AG09309 (cell line): ENCODE measurements at regions not wholly inside any gene's neighbourhood (a gene's known extent, or its start where the extent isn't known, plus 50 kb on each side); places are given as distances from the start of the nearest gene placed in this dataset.
"Not testable (repeated sequence)": the region's sequence is repeated elsewhere in the genome, so short reads cannot be mapped to it uniquely, and the experiment has no call there.

Source experiments
- DNase-seq: peaks from one replicate; pipeline ENCODE4 v3.0.0-alpha.2; 2010; ENCODE audit warnings: low read depth
- H3K4me3 ChIP-seq: 2 replicates; pipeline ENCODE4 v1.5.1; 2011; ENCODE audit warnings: mild to moderate bottlenecking, low read depth, low read length, moderate library complexity; ENCODE audit not compliant: control insufficient read depth
- TF ChIP-seq, protein P1 (sequence below): IDR thresholded peaks from 2 replicates; pipeline ENCODE4 v1.5.1; 2011; ENCODE audit warnings: mild to moderate bottlenecking, low read depth, low read length, inconsistent platforms; ENCODE audit not compliant: insufficient read depth, control insufficient read depth; ENCODE audit errors: missing control alignments

DNA sequence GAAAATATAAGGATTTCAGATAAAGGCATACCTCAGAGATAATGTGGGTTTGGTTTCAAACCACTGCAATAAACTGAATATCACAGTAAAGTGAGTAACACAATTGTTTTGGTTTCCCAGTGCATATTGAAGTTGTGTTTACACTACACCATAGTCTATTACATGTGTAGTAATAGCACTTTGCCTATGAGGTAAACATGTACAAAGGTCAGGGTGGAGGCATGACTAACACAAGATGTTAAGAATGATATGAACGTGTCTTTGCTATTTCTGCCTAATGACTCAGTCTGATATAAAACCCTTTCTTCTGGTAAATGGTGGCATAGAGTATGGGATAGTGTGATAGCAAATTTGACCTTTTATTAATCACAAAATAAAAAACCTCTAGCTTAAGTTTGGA is 621.5 kb upstream of the ADGRL2 start:
- TF ChIP-seq, protein P1, sequence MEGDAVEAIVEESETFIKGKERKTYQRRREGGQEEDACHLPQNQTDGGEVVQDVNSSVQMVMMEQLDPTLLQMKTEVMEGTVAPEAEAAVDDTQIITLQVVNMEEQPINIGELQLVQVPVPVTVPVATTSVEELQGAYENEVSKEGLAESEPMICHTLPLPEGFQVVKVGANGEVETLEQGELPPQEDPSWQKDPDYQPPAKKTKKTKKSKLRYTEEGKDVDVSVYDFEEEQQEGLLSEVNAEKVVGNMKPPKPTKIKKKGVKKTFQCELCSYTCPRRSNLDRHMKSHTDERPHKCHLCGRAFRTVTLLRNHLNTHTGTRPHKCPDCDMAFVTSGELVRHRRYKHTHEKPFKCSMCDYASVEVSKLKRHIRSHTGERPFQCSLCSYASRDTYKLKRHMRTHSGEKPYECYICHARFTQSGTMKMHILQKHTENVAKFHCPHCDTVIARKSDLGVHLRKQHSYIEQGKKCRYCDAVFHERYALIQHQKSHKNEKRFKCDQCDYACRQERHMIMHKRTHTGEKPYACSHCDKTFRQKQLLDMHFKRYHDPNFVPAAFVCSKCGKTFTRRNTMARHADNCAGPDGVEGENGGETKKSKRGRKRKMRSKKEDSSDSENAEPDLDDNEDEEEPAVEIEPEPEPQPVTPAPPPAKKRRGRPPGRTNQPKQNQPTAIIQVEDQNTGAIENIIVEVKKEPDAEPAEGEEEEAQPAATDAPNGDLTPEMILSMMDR: no peak
- H3K4me3 ChIP-seq: no peak overlapping the region
- peak; percentile 37 for DNase-seq

- H3K4me3 ChIP-seq, DNase-seq: not testable (repeated sequence)
Observed at GRCh38 chr1:81178431-81179093, 622.2 kb upstream of the ADGRL2 start.

DNA sequence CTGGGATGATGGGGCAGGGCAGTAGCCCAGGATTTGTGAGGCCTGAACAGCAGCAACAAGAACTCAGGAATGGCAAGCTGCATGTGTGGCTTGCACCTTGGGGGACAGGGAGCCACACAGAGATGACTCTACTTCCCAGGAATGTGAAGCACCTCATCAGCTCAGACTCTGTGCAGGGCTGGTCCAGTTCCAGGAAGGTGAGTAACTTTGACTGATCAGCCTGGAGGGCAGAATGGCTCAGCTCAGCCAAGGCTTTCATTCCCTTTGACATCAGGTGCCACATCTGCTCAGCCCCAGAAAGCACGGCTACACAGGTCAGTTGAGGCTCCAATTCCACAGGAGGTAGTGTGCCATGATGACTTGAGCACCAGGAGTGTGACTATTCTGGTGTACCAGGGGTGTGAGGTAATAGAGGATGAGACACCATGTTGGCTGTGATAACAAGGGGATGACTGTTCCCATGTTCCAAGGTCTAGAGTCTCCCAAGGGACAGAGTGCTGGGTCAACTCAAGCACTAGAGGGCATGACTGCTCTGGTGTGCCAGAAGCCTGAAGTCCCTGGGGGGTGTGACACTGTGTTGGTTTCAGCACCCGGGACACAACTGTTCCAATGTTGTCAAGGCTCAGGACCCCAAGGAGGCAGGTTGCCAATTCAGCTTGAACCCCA is 625.8 kb upstream of the ADGRL2 start:
- H3K4me3 ChIP-seq: no peak overlapping the region
- TF ChIP-seq, protein P1: no peak
- DNase-seq: no peak

DNA sequence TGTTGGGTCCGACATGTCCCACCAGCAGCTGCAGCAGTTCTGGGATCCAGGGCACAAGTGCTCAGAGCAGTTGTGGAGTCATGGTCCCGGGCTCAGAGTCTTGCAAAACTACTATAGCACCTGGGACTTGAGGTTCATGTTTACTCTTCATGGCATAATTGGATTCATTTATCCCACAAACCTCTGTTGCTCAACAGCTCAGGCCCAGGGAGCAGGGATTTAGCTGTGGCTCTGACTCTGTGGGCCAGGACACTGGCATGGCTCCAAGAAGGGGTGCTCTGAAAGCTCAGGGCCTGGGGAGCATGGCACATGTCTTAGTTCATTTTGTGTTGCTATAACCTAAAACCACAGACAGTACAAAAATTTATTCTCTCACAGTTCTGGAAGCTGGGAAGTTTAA is 626.7 kb upstream of the ADGRL2 start:
- no peak for DNase-seq
- H3K4me3 ChIP-seq: no peak overlapping the region
- TF ChIP-seq, protein P1: no peak

DNA sequence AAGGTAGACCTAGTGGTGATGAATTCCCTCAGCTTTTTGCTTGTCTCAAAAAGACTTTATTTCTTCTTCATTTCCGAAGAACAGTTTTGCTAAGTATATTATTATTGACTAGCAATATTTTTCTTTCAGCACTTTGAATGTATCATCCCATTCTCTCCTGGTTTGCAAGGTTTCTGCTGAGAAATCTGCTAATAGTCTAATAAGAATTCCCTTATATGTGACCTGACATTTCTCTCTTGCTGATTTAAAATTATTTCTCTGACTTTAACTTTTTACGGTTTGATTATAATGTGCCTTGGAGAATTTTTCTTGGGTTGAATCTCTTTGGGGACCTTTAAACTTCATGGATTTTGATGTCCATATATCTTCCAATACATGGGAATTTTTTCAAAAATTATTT is 628.3 kb upstream of the ADGRL2 start:
- no peak overlapping the region for H3K4me3 ChIP-seq
- TF ChIP-seq, protein P1: no peak
- no peak for DNase-seq

DNA sequence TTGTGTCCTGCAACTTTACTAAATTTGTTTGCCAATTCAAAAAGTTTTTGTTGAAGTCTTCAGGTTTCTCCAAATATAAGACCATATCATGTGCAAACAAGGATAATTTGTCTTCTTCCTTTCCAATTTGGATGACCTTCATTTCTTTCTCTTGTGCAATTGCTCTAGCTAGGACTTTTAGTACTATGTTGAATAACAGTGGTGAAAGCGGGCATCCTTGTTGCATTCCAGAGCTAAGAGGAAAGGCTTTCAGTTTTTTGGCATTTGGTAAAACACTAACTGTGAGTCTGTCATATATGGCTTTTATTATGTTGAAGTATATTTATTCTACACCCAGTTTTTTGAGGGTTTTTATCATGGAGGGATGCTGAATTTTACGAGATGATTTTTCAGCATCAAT is 630.0 kb upstream of the ADGRL2 start:
- TF ChIP-seq, protein P1: no peak
- DNase-seq: no peak
- no peak overlapping the region for H3K4me3 ChIP-seq

DNA sequence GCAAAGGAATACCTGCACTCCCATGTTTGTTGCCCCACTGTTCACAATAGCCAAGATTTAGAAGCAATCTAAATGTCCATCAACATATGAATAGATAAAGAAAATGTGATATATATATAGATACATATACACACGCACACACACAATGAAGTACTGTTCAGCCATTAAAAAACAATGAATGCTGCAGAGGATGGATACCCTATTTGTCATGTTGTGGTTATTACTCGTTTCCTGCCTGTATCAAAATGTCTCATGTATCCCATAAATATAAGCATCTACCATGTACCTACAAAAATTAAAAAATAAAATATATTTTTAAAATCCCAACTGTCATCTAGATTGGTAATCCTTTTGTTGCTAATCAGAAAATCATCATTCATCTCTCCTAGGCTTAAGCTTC is 634.8 kb upstream of the ADGRL2 start:
- no peak for DNase-seq
- TF ChIP-seq, protein P1: no peak
- H3K4me3 ChIP-seq: no peak overlapping the region
